NCI-H748 treated with DMSO at 0.1 percent for 48 hours (cell line): ENCODE measurements at regions not wholly inside any gene's neighbourhood (a gene's known extent, or its start where the extent isn't known, plus 50 kb on each side); places are given as distances from the start of the nearest gene placed in this dataset.

Experiments
- DNase-seq: peaks from one replicate; lab custom pipeline; 2025; lab: John Stamatoyannopoulos, UW

GRCh38 chr1:68378296-68379084, 71.3 kb downstream of the RPE65 start:
- DNase-seq, result no peak

GRCh38 chr1:68377098-68377497, 72.7 kb downstream of the RPE65 start:
- no peak for DNase-seq

DNA sequence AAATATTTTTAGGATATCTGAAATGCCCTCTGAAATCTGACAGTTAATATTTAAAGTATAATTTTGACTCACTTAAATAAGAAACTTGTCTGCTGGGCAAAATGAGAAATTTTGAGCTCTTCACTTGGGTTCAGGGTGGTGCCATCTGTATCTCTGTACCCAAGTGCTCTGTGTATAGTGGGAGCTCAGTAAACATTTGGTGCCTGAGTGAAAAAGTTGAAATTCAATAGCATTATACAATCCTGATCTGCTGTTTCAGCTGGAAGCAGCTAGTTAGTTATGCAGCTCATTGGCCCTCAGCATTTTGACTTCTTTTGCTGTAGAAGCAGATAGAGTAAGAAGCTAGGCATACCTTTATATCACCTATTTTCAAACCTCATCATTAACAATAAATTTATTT, 73.3 kb downstream of the RPE65 start:
- DNase-seq, result no peak

- DNase-seq, result no peak
Observed at GRCh38 chr1:68375919-68376318, 73.8 kb downstream of the RPE65 start.

DNA sequence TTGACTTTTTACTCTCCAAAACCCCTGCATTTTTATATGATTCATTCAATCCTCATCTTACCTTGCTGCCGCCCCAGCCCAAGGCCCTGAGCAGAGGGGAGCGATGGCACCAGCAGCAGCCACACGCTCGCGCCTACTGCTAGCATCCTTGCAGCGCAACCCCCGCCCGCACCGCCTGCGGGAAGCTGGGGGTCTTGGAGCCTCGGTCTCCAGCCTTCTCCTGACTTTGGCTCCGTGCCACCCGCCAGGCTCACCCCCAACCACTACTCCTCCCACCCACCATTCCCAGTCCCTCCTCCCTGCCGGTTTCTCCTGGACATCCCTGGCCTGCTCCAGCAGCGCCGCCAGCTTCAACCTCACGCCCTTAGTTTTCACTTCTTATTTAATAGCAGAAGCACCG, 76.6 kb downstream of the RPE65 start:
- DNase-seq, result no peak

- DNase-seq, result no peak
Observed at GRCh38 chr1:68372487-68372886, 77.3 kb downstream of the RPE65 start.

DNA sequence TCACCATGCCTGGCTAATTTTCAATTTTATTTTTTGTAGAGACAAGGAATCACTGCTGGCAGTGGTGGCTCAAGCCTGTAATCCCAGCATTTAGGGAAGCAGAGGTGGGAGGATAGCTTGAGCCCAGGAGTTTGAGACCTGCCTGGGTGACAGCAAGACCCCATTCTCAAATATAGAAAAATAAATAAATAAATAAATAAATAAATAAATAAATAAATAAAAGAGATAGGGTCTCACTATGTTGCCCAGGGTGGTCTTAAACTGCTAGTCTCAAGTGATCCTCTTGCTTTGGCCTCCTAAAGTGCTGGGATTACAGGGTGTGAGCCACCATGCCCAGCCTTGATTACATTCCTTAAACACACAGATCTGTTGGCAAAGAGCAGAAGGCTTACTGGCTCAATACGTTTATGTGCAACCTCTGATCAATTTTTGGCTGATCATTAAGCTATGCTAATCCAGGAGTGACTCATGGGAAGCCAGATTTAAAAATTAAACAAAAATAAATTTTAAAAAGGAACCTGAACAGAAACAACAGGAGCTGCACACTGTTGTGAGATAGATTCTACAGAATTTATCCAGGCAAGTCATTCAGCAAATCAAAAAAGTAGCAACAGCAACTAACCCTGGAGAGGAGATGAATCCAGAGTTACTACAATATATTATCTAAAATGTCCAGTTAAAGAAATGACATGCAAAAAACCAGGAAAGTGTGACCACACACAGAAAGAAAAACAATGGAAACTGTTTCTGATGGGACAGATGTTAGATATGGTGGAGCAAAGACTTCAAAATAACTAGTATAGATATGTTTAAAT, 79.4 kb downstream of the RPE65 start:
- DNase-seq, result no peak

- no peak for DNase-seq
Observed at GRCh38 chr1:68366572-68366971, 83.2 kb downstream of the RPE65 start.

DNA sequence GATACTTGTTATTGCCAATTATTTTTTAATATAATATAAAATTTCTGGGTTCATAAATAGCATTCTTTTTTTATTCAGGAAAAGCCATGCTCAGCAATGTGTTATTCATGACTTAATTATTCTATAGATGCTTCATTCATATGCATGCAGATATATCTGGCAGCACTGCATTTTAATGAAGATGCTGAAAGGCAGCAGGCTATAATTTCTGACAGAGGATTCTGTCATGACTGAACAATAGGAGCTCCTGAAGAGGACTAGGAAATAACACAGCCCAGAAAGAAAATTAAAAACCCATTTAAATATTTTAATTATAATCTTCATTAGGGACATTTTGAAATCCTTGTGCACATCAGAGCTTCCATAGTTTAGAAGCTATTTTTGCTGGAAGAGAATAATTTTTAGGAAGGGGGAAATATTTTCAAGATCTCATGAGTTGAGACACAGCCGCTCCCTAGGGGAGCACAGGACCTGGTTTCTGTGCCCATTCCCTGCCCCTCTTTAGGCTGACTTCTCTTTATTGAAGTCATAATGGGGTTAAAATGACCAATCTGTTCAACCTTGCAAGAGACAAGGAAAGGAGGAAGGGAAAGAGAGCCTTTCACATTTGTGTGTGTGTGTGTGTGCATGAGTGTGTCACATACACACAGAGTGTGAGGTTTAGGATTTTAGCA, 83.9 kb downstream of the RPE65 start:
- DNase-seq, result no peak

DNA sequence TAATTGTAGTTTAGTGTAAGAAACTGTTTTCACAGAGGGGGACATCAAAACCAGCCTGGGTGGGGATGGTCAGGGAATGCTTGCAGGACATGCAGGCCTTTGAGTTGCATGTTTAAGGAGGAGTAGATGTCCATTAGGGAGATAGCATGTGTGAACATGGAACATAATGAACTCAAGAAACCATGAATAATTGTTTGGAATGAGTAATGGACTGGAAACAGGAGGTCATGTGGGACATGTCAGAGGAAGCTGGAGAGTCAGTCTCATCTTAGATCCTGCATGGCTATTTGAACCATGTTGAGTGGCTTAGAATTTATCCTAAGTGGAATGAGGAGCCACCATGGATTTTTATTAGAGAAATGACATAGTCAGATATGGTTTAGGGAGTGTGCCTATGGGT, 86.4 kb downstream of the RPE65 start:
- DNase-seq, result no peak

DNA sequence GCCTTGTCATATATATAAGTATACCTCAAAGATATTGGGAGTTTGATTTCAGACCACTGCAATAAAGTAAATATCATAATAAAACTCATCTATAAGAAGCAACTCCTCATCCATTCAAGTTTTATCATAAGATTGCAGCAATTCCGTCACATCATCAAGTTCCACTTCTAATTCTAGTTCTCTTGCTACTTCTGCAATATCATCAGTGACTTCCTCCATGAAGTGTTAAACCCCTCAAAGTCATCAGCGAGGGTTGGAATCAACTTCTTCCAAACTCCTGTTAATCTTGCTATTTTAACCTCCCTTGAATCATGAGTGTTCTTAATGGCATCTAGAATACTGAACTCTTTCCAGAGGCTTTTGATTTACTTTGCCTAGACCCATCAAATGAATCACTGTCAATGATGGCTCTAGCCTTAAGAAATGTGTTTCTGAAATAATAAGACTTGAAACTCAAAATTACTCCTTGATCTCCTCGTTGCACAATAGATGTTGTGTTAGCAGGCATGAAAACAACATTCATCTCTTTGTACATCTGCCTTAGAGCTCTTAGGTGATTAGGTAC, 88.3 kb downstream of the RPE65 start:
- no peak for DNase-seq

GRCh38 chr1:68359045-68359444, 90.7 kb downstream of the RPE65 start:
- no peak for DNase-seq

DNA sequence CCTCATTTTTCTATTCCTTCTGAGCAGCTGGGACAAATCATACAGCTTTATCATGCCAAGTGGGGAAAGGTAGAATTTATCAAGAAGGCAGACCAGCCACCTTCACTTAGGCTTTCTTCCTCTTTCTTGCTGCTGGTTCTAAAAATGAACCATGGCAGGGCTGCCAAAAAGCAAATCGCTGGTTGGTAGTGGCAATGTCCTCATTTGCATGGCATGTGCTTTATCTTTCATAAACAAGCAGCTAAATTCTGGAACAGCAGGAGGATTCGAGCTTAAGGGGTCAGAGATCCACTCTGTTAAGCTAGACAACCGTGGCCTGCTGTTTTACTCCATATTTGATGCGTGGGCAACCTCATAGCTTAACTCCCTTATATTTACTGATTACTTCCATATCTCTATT, 91.3 kb downstream of the RPE65 start:
- no peak for DNase-seq

- no peak for DNase-seq
Observed at GRCh38 chr1:68355614-68356013, 94.1 kb downstream of the RPE65 start.

GRCh38 chr1:68352202-68352601, 97.6 kb downstream of the RPE65 start:
- no peak for DNase-seq

GRCh38 chr1:68347415-68347814, 102.3 kb downstream of the RPE65 start:
- DNase-seq, result no peak

GRCh38 chr1:68346188-68346808, 103.5 kb downstream of the RPE65 start:
- peak; percentile 5 for DNase-seq

DNA sequence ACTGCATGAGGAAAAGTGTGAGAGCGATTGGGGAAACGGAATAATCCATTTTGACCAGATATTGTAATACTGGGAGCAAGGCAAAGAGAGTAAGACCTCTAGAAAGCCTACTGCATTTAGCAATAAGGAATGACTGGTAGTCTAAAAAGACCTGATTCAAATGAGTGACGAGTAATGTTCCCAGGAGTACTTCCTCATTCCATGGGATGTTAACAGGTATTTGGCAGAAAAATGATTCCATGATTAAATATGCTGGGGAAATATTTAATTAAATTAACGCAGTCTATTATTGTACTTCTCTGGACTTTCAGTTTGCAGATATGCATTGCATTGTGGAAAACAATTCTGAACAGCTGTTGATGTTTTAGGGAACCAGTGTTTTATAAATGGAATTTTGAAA, 105.5 kb downstream of the RPE65 start:
- DNase-seq, result no peak

DNA sequence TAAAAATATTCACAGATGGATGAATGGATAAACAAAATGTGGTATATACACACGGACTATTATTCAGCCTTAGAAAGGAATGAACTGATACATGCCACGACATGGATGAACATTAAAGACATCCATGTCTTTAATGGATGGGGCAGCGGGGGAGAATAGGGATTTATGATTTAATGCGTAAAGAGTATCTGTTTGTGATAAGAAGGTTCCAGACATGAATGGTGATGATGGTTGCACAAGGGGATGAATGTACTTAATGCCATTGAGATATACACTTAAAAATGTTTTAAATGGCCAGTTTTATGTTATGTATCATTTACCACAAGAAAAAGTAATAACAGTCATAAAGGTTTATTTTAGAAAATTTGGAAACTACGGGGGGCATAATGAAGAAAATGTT, 108.6 kb upstream of the WLS start:
- no peak for DNase-seq

GRCh38 chr1:68339505-68339904, 107.2 kb upstream of the WLS start:
- DNase-seq, result no peak

DNA sequence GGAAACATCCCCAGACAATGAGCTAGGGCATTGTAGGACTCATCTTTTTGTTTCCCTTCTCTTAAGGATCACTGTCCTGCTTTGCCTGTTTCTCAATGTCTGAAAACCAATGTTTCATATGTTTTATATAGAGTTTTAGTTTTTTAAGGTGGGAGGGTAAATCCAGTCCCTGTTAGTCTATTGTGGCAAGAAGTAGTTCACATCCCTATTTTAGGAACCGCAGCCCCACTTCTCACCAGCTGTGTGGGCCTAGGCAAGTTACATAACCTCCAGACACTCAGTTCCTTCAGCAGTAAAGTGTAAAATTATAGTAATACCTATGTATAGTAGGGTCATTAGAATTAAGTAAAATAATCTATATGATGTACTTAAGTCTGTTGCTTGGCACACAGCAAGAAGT, 105.8 kb upstream of the WLS start:
- DNase-seq, result no peak

- DNase-seq, result no peak
Observed at GRCh38 chr1:68332041-68332440, 99.7 kb upstream of the WLS start.
